Naive thymus-derived CD8-positive, alpha-beta T cell (primary cell): ENCODE measurements at regions not wholly inside any gene's neighbourhood (a gene's known extent, or its start where the extent isn't known, plus 50 kb on each side); places are given as distances from the start of the nearest gene placed in this dataset.

Experiments used
- ATAC-seq, 2 donors: fragments of 150-1000 bp; cut with Tn5 transposase in 1 of 2; sonication (Bioruptor Pico), chemical (Tn5 transposase) in 1 of 2; 1 replicate in 1 of 2; 2 replicates in 1 of 2; pipeline ENCODE4 v1.10.0; 2021; ENCODE audit warnings: mild to moderate bottlenecking in 2 of 2, moderate library complexity in 2 of 2
- POLR2A ChIA-PET: fragments of 350-600 bp; sonication (Branson Sonifier 250); formaldehyde crosslinking; loops from one replicate; lab custom pipeline; 2021; ENCODE audit warnings: antibody characterized with exemption; lab: Charles Lee
- DNase-seq, 10 donors: peaks; one replicate each; pipeline versions ENCODE4 v3.0.0 to v3.0.0-alpha.2; 2020 to 2022
- H3K27ac Mint-ChIP-seq, 10 donors: one replicate each; pipeline ENCODE4 v1.8.0; 2020 to 2022; ENCODE audit warnings: mild to moderate bottlenecking in 10 of 10, mixed read lengths in 10 of 10, moderate library complexity in 4 of 10, inconsistent platforms in 1 of 10
- H3K27me3 Mint-ChIP-seq, 5 donors: one replicate each; pipeline ENCODE4 v1.8.0; 2021 to 2022; ENCODE audit warnings: mixed read lengths in 5 of 5
- H3K36me3 Mint-ChIP-seq, 3 donors: one replicate each; pipeline ENCODE4 v1.8.0; 2020 to 2022; ENCODE audit warnings: mixed read lengths in 3 of 3, mild to moderate bottlenecking in 2 of 3, inconsistent platforms in 1 of 3
- H3K4me1 Mint-ChIP-seq, 4 donors: one replicate each; pipeline ENCODE4 v1.8.0; 2021 to 2022; ENCODE audit warnings: mixed read lengths in 4 of 4
- H3K4me3 Mint-ChIP-seq, 10 donors: one replicate each; pipeline ENCODE4 v1.8.0; 2020 to 2022; ENCODE audit warnings: mild to moderate bottlenecking in 10 of 10, mixed read lengths in 10 of 10, moderate library complexity in 6 of 10, inconsistent platforms in 1 of 10
- H3K9me3 Mint-ChIP-seq, 9 donors: one replicate each; pipeline ENCODE4 v1.8.0; 2020 to 2022; ENCODE audit warnings: mixed read lengths in 9 of 9, mild to moderate bottlenecking in 3 of 9, inconsistent platforms in 1 of 9, moderate library complexity in 1 of 9

- H3K9me3 Mint-ChIP-seq = peaks cover 0 to 19% (median 0%) of the 10 kb centered on the region in 9 donors
- POLR2A ChIA-PET = no interaction called here
- no peak for DNase-seq
These were observed 649.5 kb downstream of the XIRP2 start for GRCh38 chr2:167537743-167538142.

GRCh38 chr2:167534443-167534842 is 646.2 kb downstream of the XIRP2 start:
- POLR2A ChIA-PET = no interaction called here
- DNase-seq (no peak), ATAC-seq (no peak)
- H3K9me3 Mint-ChIP-seq = peaks cover 0 to 22% (median 0%) of the 10 kb centered on the region in 9 donors
- no peaks in the 10 kb centered on the region for H3K36me3 Mint-ChIP-seq
- H3K4me3 Mint-ChIP-seq = no peak overlapping the region
- no peak overlapping the region for H3K27ac Mint-ChIP-seq
- peaks cover 0 to 10% (median 3%) of the 10 kb centered on the region in 5 donors for H3K27me3 Mint-ChIP-seq
- no peaks in the 10 kb centered on the region for H3K4me1 Mint-ChIP-seq

More at GRCh38 chr2:167537743-167538142, 649.5 kb downstream of the XIRP2 start:
- Mint-ChIP-seq H3K4me1 (no peaks in the 10 kb centered on the region), H3K27me3 (peaks cover 0 to 10% (median 2%) of the 10 kb centered on the region in 5 donors), H3K4me3 (no peak overlapping the region), H3K36me3 (no peaks in the 10 kb centered on the region), H3K27ac (no peak overlapping the region)
- no peak for ATAC-seq

- Mint-ChIP-seq H3K27ac (no peak overlapping the region), H3K4me3 (no peak overlapping the region), H3K9me3 (peaks cover 0 to 8% (median 0%) of the 10 kb centered on the region in 9 donors), H3K4me1 (no peaks in the 10 kb centered on the region), H3K27me3 (peaks cover 0 to 2% (median 0%) of the 10 kb centered on the region in 5 donors), H3K36me3 (no peaks in the 10 kb centered on the region)
- POLR2A ChIA-PET = no interaction called here
- ATAC-seq = no peak
- DNase-seq = no peak
These were observed 636.5 kb downstream of the XIRP2 start for GRCh38 chr2:167524786-167525185.

- no peaks in the 10 kb centered on the region for H3K36me3 Mint-ChIP-seq
- no peaks in the 10 kb centered on the region for H3K4me1 Mint-ChIP-seq
- H3K27ac Mint-ChIP-seq = no peak overlapping the region
- ATAC-seq = no peak
- POLR2A ChIA-PET = no interaction called here
- no peaks in the 10 kb centered on the region for H3K27me3 Mint-ChIP-seq
- no peak for DNase-seq
- peaks cover 0 to 4% (median 0%) of the 10 kb centered on the region in 9 donors for H3K9me3 Mint-ChIP-seq
- no peak overlapping the region for H3K4me3 Mint-ChIP-seq
These were observed 621.9 kb downstream of the XIRP2 start for GRCh38 chr2:167510071-167510759.

- H3K9me3 Mint-ChIP-seq = peaks cover 0 to 4% (median 0%) of the 10 kb centered on the region in 9 donors
- H3K36me3 Mint-ChIP-seq = no peaks in the 10 kb centered on the region
- POLR2A ChIA-PET = no interaction called here
- DNase-seq = no peak
- H3K27ac Mint-ChIP-seq = no peak overlapping the region
- no peak overlapping the region for H3K4me3 Mint-ChIP-seq
- no peaks in the 10 kb centered on the region for H3K4me1 Mint-ChIP-seq
- ATAC-seq = no peak
- H3K27me3 Mint-ChIP-seq = no peaks in the 10 kb centered on the region
These were observed 621.3 kb downstream of the XIRP2 start for GRCh38 chr2:167509586-167509985.

- POLR2A ChIA-PET = no interaction called here
- H3K27ac Mint-ChIP-seq = no peak overlapping the region
- no peak overlapping the region for H3K4me3 Mint-ChIP-seq
- no peak for DNase-seq
- H3K4me1 Mint-ChIP-seq = no peaks in the 10 kb centered on the region
- ATAC-seq = no peak
- H3K9me3 Mint-ChIP-seq = peaks cover 0 to 4% (median 0%) of the 10 kb centered on the region in 9 donors
- no peaks in the 10 kb centered on the region for H3K36me3 Mint-ChIP-seq
- no peaks in the 10 kb centered on the region for H3K27me3 Mint-ChIP-seq
These were observed 620.4 kb downstream of the XIRP2 start for GRCh38 chr2:167508709-167509108.

GRCh38 chr2:167506395-167506794 is 618.1 kb downstream of the XIRP2 start:
- DNase-seq (no peak), ATAC-seq (no peak)
- Mint-ChIP-seq H3K9me3 (peaks cover 0 to 4% (median 0%) of the 10 kb centered on the region in 9 donors), H3K4me3 (no peak overlapping the region), H3K4me1 (no peaks in the 10 kb centered on the region), H3K27me3 (no peaks in the 10 kb centered on the region), H3K36me3 (no peaks in the 10 kb centered on the region), H3K27ac (no peak overlapping the region)
- POLR2A ChIA-PET = no interaction called here

GRCh38 chr2:167504695-167505094 is 616.4 kb downstream of the XIRP2 start:
- H3K4me3 Mint-ChIP-seq = no peak overlapping the region
- POLR2A ChIA-PET = no interaction called here
- no peaks in the 10 kb centered on the region for H3K4me1 Mint-ChIP-seq
- H3K27ac Mint-ChIP-seq = no peak overlapping the region
- no peaks in the 10 kb centered on the region for H3K36me3 Mint-ChIP-seq
- H3K9me3 Mint-ChIP-seq = peaks cover 0 to 2% (median 0%) of the 10 kb centered on the region in 9 donors
- no peak for DNase-seq
- H3K27me3 Mint-ChIP-seq = no peaks in the 10 kb centered on the region
- no peak for ATAC-seq

- Mint-ChIP-seq H3K27me3 (no peaks in the 10 kb centered on the region), H3K4me1 (no peaks in the 10 kb centered on the region), H3K27ac (no peak overlapping the region), H3K9me3 (peaks cover 0 to 2% (median 0%) of the 10 kb centered on the region in 9 donors), H3K4me3 (no peak overlapping the region), H3K36me3 (no peaks in the 10 kb centered on the region)
- no peak for ATAC-seq
- POLR2A ChIA-PET = no interaction called here
- no peak for DNase-seq
These were observed 615.8 kb downstream of the XIRP2 start for GRCh38 chr2:167504061-167504460.

- peaks cover 0 to 3% (median 0%) of the 10 kb centered on the region in 9 donors for H3K9me3 Mint-ChIP-seq
- no peaks in the 10 kb centered on the region for H3K4me1 Mint-ChIP-seq
- no peak for ATAC-seq
- H3K4me3 Mint-ChIP-seq = no peak overlapping the region
- H3K27ac Mint-ChIP-seq = no peak overlapping the region
- no peak for DNase-seq
- H3K36me3 Mint-ChIP-seq = no peaks in the 10 kb centered on the region
- POLR2A ChIA-PET = no interaction called here
- H3K27me3 Mint-ChIP-seq = no peaks in the 10 kb centered on the region
These were observed 613.3 kb downstream of the XIRP2 start for GRCh38 chr2:167501618-167502017.

- Mint-ChIP-seq H3K9me3 (peaks cover 0 to 5% (median 0%) of the 10 kb centered on the region in 9 donors), H3K27me3 (peaks cover 0 to 4% (median 0%) of the 10 kb centered on the region in 5 donors), H3K27ac (no peak overlapping the region), H3K4me3 (no peak overlapping the region), H3K4me1 (no peaks in the 10 kb centered on the region), H3K36me3 (no peaks in the 10 kb centered on the region)
- ATAC-seq (no peak), DNase-seq (no peak)
- POLR2A ChIA-PET = no interaction called here
These were observed 605.6 kb downstream of the XIRP2 start for GRCh38 chr2:167493862-167494261.

GRCh38 chr2:167492486-167492885 is 604.2 kb downstream of the XIRP2 start:
- no peak for DNase-seq
- Mint-ChIP-seq H3K4me3 (no peak overlapping the region), H3K9me3 (peaks cover 0 to 5% (median 0%) of the 10 kb centered on the region in 9 donors), H3K36me3 (no peaks in the 10 kb centered on the region), H3K27me3 (peaks cover 0 to 4% (median 0%) of the 10 kb centered on the region in 5 donors), H3K27ac (no peak overlapping the region), H3K4me1 (no peaks in the 10 kb centered on the region)
- POLR2A ChIA-PET = no interaction called here
- no peak for ATAC-seq

GRCh38 chr2:167491788-167492187 is 603.5 kb downstream of the XIRP2 start:
- Mint-ChIP-seq H3K27ac (no peak overlapping the region), H3K4me3 (no peak overlapping the region), H3K36me3 (no peaks in the 10 kb centered on the region), H3K9me3 (peaks cover 0 to 5% (median 0%) of the 10 kb centered on the region in 9 donors), H3K27me3 (peaks cover 0 to 4% (median 0%) of the 10 kb centered on the region in 5 donors), H3K4me1 (no peaks in the 10 kb centered on the region)
- DNase-seq (no peak), ATAC-seq (no peak)
- POLR2A ChIA-PET = no interaction called here

GRCh38 chr2:167490455-167490854 is 602.2 kb downstream of the XIRP2 start:
- Mint-ChIP-seq H3K4me1 (no peaks in the 10 kb centered on the region), H3K27me3 (no peaks in the 10 kb centered on the region), H3K4me3 (no peak overlapping the region), H3K36me3 (no peaks in the 10 kb centered on the region), H3K27ac (no peak overlapping the region), H3K9me3 (peaks cover 0 to 5% (median 0%) of the 10 kb centered on the region in 9 donors)
- no peak for ATAC-seq
- no peak for DNase-seq
- POLR2A ChIA-PET = no interaction called here
